ENCODE measurements at regions not wholly inside any gene's neighbourhood (a gene's known extent, or its start where the extent isn't known, plus 50 kb on each side); places are given as distances from the start of the nearest gene placed in this dataset.

GRCh38 chr5:14071433-14071832 lies 71.7 kb upstream of the TRIO start:
- TF ChIP-seq, protein P1, sequence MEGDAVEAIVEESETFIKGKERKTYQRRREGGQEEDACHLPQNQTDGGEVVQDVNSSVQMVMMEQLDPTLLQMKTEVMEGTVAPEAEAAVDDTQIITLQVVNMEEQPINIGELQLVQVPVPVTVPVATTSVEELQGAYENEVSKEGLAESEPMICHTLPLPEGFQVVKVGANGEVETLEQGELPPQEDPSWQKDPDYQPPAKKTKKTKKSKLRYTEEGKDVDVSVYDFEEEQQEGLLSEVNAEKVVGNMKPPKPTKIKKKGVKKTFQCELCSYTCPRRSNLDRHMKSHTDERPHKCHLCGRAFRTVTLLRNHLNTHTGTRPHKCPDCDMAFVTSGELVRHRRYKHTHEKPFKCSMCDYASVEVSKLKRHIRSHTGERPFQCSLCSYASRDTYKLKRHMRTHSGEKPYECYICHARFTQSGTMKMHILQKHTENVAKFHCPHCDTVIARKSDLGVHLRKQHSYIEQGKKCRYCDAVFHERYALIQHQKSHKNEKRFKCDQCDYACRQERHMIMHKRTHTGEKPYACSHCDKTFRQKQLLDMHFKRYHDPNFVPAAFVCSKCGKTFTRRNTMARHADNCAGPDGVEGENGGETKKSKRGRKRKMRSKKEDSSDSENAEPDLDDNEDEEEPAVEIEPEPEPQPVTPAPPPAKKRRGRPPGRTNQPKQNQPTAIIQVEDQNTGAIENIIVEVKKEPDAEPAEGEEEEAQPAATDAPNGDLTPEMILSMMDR (IDR thresholded peaks at IDR 0.05; ENCODE audit: low read length): no peak
- TF ChIP-seq EZH2 (IDR thresholded peaks at IDR 0.05; ENCODE audit: borderline replicate concordance, low read length): no peak
